Astrocyte (in vitro differentiated cells and primary cell): ENCODE measurements at regions not wholly inside any gene's neighbourhood (a gene's known extent, or its start where the extent isn't known, plus 50 kb on each side); places are given as distances from the start of the nearest gene placed in this dataset.

Experiments
- EZH2 ChIP-seq: IDR thresholded peaks from 2 replicates; pipeline ENCODE4 v1.6.1; 2012; ENCODE audit warnings: mild to moderate bottlenecking, low read length, inconsistent platforms; ENCODE audit not compliant: insufficient read depth
- TF ChIP-seq, protein P1 (sequence below): IDR thresholded peaks from 2 replicates; pipeline ENCODE4 v1.5.1; 2011; ENCODE audit warnings: low read depth, mild to moderate bottlenecking, inconsistent platforms, low read length, moderate library complexity; ENCODE audit not compliant: insufficient read depth

GRCh38 chr13:74259641-74260040, 125.4 kb upstream of the KLF12 start:
- TF ChIP-seq, protein P1, sequence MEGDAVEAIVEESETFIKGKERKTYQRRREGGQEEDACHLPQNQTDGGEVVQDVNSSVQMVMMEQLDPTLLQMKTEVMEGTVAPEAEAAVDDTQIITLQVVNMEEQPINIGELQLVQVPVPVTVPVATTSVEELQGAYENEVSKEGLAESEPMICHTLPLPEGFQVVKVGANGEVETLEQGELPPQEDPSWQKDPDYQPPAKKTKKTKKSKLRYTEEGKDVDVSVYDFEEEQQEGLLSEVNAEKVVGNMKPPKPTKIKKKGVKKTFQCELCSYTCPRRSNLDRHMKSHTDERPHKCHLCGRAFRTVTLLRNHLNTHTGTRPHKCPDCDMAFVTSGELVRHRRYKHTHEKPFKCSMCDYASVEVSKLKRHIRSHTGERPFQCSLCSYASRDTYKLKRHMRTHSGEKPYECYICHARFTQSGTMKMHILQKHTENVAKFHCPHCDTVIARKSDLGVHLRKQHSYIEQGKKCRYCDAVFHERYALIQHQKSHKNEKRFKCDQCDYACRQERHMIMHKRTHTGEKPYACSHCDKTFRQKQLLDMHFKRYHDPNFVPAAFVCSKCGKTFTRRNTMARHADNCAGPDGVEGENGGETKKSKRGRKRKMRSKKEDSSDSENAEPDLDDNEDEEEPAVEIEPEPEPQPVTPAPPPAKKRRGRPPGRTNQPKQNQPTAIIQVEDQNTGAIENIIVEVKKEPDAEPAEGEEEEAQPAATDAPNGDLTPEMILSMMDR, result no peak
- TF ChIP-seq EZH2, result no peak
